ENCODE measurements at regions not wholly inside any gene's neighbourhood (a gene's known extent, or its start where the extent isn't known, plus 50 kb on each side); places are given as distances from the start of the nearest gene placed in this dataset.

DNA sequence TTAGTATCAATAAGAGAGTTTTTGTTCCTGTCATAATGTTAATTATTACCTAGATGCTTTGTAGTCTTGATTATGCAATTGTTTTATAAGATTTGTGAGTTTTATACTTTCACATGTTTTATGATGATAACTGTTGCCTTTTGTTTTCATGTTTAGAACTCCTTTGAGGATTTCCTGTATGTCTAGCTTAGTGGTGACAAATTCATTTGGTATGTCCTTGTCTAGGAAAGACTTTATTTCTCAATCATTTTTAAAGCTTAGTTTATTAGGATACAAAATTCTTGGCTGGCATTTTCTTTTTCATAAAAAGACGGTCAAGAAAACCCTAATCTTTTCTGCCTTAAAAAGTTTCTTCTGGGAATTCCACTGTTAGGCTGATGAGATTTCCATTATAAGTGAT lies 849.9 kb upstream of the EYS start:
- no peaks in the 10 kb centered on the region for H3K27me3 ChIP-seq
- DNase-seq = no peak
- peaks cover 2 to 15% of the 10 kb centered on the region in 2 donors for H3K9me3 ChIP-seq
- 57 to 92% methylated on average over 1 of the region's 1 CpG for WGBS, 2 donors (ENCODE audit: low coverage in 1 of 2)
- no peaks in the 10 kb centered on the region for H3K4me1 ChIP-seq
- no peaks in the 10 kb centered on the region for H3K36me3 ChIP-seq
- in situ Hi-C loops (cut with MboI; ENCODE audit: low pct_ligation_motif_present in 1 of 4, low pct_unique_long_range_greater_than_20kb in 1 of 4, low sequenced_read_pairs in 3 of 4) (no loop called here), intact Hi-C loops (cut with DNase I; ENCODE audit: low total_unique reads) (no loop called here)
- TF ChIP-seq POLR2A (IDR thresholded peaks at IDR 0.05) = no peak
- no peak for TF ChIP-seq POLR2AphosphoS5 (IDR thresholded peaks at IDR 0.05)
- TF ChIP-seq, protein P1, sequence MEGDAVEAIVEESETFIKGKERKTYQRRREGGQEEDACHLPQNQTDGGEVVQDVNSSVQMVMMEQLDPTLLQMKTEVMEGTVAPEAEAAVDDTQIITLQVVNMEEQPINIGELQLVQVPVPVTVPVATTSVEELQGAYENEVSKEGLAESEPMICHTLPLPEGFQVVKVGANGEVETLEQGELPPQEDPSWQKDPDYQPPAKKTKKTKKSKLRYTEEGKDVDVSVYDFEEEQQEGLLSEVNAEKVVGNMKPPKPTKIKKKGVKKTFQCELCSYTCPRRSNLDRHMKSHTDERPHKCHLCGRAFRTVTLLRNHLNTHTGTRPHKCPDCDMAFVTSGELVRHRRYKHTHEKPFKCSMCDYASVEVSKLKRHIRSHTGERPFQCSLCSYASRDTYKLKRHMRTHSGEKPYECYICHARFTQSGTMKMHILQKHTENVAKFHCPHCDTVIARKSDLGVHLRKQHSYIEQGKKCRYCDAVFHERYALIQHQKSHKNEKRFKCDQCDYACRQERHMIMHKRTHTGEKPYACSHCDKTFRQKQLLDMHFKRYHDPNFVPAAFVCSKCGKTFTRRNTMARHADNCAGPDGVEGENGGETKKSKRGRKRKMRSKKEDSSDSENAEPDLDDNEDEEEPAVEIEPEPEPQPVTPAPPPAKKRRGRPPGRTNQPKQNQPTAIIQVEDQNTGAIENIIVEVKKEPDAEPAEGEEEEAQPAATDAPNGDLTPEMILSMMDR (IDR thresholded peaks at IDR 0.05) = no peak
- no peak for TF ChIP-seq EP300 (IDR thresholded peaks at IDR 0.05; ENCODE audit: low read depth)
- H3K4me3 ChIP-seq = no peak overlapping the region
- H3K27ac ChIP-seq = no peak overlapping the region

DNA sequence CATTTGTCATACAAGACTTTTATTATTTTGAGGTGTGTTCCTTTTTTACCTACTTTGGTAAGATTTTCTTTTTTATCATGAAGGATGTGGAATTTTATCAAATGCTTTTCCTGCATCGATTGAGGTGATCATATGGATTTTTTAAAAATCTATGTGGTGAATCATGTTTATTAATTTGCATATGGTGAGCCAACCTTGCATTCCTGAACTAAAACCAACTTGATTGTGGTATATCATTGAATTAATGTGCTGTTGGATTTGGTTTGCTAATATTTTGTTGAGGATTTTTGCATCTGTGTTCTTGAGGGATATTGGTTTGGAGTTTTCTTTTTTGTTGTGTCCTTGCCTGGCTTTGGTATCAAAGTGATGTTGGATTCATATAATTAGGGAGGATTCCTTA lies 848.1 kb upstream of the EYS start:
- Histone ChIP-seq H3K4me1 (no peaks in the 10 kb centered on the region), H3K4me3 (no peak overlapping the region), H3K36me3 (no peaks in the 10 kb centered on the region), H3K27ac (no peak overlapping the region), H3K27me3 (no peaks in the 10 kb centered on the region), H3K9me3 (peaks cover 2 to 15% of the 10 kb centered on the region in 2 donors)
- intact Hi-C loops (cut with DNase I; ENCODE audit: low total_unique reads) = no loop called here
- DNase-seq = no peak
- TF ChIP-seq POLR2A (IDR thresholded peaks at IDR 0.05) = no peak
- TF ChIP-seq, protein P1 (IDR thresholded peaks at IDR 0.05) = no peak
- TF ChIP-seq EP300 (IDR thresholded peaks at IDR 0.05; ENCODE audit: low read depth) = no peak
- TF ChIP-seq POLR2AphosphoS5 (IDR thresholded peaks at IDR 0.05) = no peak
- in situ Hi-C loops (cut with MboI; ENCODE audit: low pct_ligation_motif_present in 1 of 4, low pct_unique_long_range_greater_than_20kb in 1 of 4, low sequenced_read_pairs in 3 of 4) = no loop called here
- 55 to 67% methylated on average over 1 of the region's 1 CpG for WGBS, 2 donors (ENCODE audit: low coverage in 1 of 2)

DNA sequence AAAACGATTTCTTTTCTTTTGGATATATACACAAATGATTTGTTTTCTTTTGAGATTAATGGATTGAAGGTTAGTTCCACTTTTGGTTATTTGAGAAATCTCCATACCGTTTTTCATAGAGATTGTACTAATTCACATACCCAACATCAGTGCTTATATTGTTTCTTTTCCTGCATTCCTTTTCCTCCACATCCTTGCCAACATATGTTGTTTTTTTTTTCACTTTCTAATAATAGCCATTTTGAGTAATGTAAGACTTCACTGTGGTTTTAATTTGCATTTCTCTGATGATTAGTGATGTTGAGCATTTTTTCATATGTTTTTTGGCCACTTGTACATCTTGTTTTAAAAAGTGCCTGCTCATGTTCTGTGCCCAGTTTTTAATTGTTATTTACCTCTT lies 846.4 kb upstream of the EYS start:
- TF ChIP-seq EP300 (IDR thresholded peaks at IDR 0.05; ENCODE audit: low read depth) (no peak), POLR2A (IDR thresholded peaks at IDR 0.05) (no peak), POLR2AphosphoS5 (IDR thresholded peaks at IDR 0.05) (no peak)
- TF ChIP-seq, protein P1 (IDR thresholded peaks at IDR 0.05) = no peak
- 57 to 58% methylated on average over 2 of the region's 2 CpGs for WGBS, 2 donors (ENCODE audit: low coverage in 1 of 2)
- in situ Hi-C loops (cut with MboI; ENCODE audit: low pct_ligation_motif_present in 1 of 4, low pct_unique_long_range_greater_than_20kb in 1 of 4, low sequenced_read_pairs in 3 of 4) = no loop called here

DNA sequence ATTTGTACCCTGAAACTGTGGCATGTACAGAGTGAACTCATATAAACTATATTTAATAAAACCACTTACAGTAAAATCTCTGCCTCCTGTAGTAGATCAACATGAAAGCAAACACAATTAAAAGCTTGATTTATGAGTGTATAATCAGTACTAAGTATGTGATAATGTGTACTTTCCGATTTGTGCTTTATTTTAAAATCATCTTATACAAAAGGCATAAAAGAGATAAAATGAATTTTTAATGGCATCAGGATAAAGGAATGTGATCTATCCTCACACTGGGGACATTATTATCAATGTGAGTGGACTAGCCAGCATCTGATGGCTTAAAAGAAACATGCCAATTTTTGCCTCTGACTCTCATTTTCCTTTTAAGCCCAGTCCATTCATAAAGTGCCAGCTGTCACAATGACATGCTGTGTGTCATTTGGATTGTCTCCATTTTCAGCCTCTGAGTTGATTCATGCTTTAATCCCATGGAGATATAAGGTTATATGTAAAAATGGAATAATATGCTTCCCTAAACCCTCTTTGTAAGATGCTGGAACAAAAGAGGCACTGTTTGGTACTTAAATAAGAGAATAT lies 831.6 kb upstream of the EYS start:
- no peaks in the 10 kb centered on the region for H3K4me1 ChIP-seq
- H3K9me3 ChIP-seq = no peaks in the 10 kb centered on the region
- H3K27me3 ChIP-seq = no peaks in the 10 kb centered on the region
- DNase-seq = no peak
- H3K4me3 ChIP-seq = no peak overlapping the region
- TF ChIP-seq POLR2A (IDR thresholded peaks at IDR 0.05) (no peak), EP300 (IDR thresholded peaks at IDR 0.05; ENCODE audit: low read depth) (no peak), POLR2AphosphoS5 (IDR thresholded peaks at IDR 0.05) (no peak)
- TF ChIP-seq, protein P1 (IDR thresholded peaks at IDR 0.05) = no peak
- WGBS, 2 donors (ENCODE audit: low coverage in 1 of 2) = 31 to 60% methylated on average over 1 of the region's 1 CpG
- no peaks in the 10 kb centered on the region for H3K36me3 ChIP-seq
- in situ Hi-C loops (cut with MboI; ENCODE audit: low pct_ligation_motif_present in 1 of 4, low pct_unique_long_range_greater_than_20kb in 1 of 4, low sequenced_read_pairs in 3 of 4) (no loop called here), intact Hi-C loops (cut with DNase I; ENCODE audit: low total_unique reads) (no loop called here)
- no peak overlapping the region for H3K27ac ChIP-seq

More for the DNA sequence above, 846.4 kb upstream of the EYS start:
- Histone ChIP-seq H3K4me1 (no peaks in the 10 kb centered on the region), H3K9me3 (peaks cover 2 to 15% of the 10 kb centered on the region in 2 donors), H3K27ac (no peak overlapping the region), H3K4me3 (no peak overlapping the region), H3K36me3 (no peaks in the 10 kb centered on the region), H3K27me3 (no peaks in the 10 kb centered on the region)
- intact Hi-C loops (cut with DNase I; ENCODE audit: low total_unique reads) = no loop called here
- DNase-seq = no peak
